PC-9 (cell line): ENCODE measurements at regions not wholly inside any gene's neighbourhood (a gene's known extent, or its start where the extent isn't known, plus 50 kb on each side); places are given as distances from the start of the nearest gene placed in this dataset.

ENCODE experiments used
- CTCF ChIP-seq: fragments of 200-600 bp; sonication (generic); conservative IDR thresholded peaks from 2 replicates; pipeline ENCODE4 v1.6.1; 2017; ENCODE audit warnings: mixed run types, antibody characterized with exemption, mild to moderate bottlenecking, moderate library complexity
- EZH2 ChIP-seq: fragments of 200-600 bp; sonication (generic); IDR thresholded peaks from 2 replicates; pipeline ENCODE4 v1.8.0; 2017; ENCODE audit warnings: antibody characterized with exemption, low read depth

- TF ChIP-seq CTCF (no peak), EZH2 (no peak)
Observed at GRCh38 chr4:123966990-123967769, 570.6 kb downstream of the SPRY1 start.
